ENCODE measurements at regions not wholly inside any gene's neighbourhood (a gene's known extent, or its start where the extent isn't known, plus 50 kb on each side); places are given as distances from the start of the nearest gene placed in this dataset.

DNA sequence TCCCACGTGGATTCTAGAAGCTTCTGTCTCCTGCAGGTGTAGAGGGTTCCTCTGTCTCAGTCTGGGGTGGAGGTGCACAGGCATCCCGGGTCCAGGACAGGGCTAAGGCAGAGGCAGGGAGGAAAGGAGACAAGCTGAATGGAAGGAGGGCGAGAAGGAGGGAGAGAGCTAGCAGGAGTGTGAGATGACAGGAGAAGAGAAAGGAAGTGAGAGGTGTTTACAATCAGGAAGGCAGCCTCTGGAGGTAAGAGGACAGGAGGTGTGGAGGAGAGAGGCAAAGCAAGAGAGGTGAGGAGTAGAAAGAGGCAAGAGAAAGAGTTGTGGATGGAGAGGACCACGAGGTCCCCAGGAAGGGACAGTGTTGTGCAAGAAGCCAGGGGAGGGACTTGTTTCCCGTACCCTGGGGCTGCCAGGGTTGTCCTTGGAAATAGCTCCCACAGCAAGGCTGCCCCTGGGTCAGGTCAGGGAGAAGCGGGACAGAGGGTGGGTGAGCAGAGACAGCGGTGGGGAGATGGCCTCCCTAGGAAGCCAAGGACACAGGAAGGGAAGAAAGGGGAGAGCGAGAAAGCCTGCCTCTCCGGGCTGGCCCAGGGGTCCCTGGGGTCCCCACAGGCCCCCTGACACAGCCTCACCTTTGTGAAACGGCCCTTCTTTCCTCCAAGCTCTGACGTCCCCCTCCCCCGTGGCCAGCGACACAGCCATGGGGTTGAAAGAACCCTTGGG is 136.9 kb downstream of the CYP26B1 start:
- in situ Hi-C loops (cut with HindIII; ENCODE audit: low pct_ligation_motif_present, low pct_unique_long_range_greater_than_20kb, low sequenced_read_pairs) = no loop called here
- no peak for DNase-seq

DNA sequence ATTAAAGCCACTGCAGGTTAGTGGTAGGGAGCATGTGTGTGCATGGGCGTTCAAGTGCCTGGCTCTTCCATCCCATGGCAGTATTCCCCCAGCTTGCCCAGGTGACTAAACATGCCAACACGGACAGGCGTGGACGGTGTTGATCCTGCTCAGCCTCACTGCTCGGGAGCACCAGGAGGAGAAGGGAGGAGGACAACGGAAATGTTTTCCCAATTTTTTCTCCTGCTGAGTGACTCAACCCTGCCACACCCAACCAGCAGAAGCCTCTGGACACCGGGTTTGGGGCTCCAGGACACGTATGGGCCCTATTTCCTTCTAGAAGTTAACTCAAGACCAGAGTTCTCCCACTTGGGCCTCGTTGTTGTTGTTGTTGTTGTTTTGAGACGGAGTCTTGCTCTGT is 139.1 kb downstream of the CYP26B1 start:
- DNase-seq = no peak
- in situ Hi-C loops (cut with HindIII; ENCODE audit: low pct_ligation_motif_present, low pct_unique_long_range_greater_than_20kb, low sequenced_read_pairs) = no loop called here

DNA sequence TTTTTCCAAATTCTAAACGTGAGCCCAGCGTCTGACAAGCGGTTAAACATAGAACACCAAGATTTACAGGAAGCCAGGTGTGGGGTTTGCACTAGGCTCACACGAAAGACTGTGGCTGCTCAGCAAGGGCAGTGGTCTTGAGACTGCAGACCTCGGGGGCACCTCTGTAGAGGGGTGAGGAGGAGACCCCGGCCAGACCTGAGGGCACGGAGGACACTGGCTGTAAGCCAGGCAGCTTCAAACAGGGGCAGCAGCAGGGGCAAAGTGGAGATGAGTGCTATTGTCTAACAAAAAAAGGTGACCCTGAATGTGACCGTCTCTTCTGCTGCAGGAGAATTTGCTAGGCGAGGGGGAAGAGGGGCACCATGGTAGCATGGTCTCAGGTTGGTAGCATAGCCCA is 140.3 kb downstream of the CYP26B1 start:
- no peak for DNase-seq
- in situ Hi-C loops (cut with HindIII; ENCODE audit: low pct_ligation_motif_present, low pct_unique_long_range_greater_than_20kb, low sequenced_read_pairs) = no loop called here

GRCh38 chr2:72006188-72006736 is 141.4 kb downstream of the CYP26B1 start:
- DNase-seq = no peak
- in situ Hi-C loops (cut with HindIII; ENCODE audit: low pct_ligation_motif_present, low pct_unique_long_range_greater_than_20kb, low sequenced_read_pairs) = no loop called here

DNA sequence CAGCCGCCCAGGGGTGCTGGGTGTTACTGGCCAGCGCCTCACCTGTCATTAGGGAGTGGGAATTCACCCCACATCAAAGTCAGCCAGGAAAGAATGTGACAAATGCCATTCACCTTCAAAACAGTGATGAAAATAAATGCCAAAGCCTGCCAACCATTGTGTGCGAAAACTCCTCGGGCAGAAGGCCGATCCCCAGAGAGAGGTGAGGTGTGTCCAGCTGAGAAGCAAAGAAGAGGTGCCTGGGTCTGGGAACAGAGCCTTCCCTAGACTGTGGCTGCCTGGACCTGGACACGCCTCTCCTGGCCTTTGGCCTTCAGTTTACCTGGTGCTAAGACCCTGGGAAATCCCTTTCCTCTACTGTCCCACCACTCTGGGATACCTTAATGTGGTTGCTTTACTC is 142.7 kb downstream of the CYP26B1 start:
- no peak for DNase-seq
- in situ Hi-C loops (cut with HindIII; ENCODE audit: low pct_ligation_motif_present, low pct_unique_long_range_greater_than_20kb, low sequenced_read_pairs) = no loop called here

- in situ Hi-C loops (cut with HindIII; ENCODE audit: low pct_ligation_motif_present, low pct_unique_long_range_greater_than_20kb, low sequenced_read_pairs) = no loop called here
- DNase-seq = no peak
Measured at GRCh38 chr2:72004201-72004915, 143.3 kb downstream of the CYP26B1 start.

DNA sequence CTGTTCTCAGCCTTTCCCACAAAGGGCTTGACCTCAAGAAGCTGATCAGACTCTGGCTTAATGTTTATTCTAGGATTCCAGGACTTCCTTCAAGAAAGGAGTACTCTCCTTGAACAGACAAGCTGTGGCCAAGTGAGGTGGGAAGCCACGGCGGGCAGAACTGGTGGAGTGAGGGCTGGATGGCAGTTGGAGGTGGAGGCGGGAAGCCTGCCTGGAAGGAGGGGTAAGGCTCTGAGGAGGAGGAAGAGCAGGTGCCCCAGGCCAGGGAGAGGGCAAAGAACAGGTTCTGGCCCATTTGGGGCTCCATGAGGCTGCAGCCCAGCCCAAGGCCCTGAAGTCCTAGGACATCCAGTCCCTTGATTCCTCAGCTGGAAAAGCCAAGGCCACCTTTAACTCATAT is 143.9 kb downstream of the CYP26B1 start:
- in situ Hi-C loops (cut with HindIII; ENCODE audit: low pct_ligation_motif_present, low pct_unique_long_range_greater_than_20kb, low sequenced_read_pairs) = no loop called here
- DNase-seq = no peak

DNA sequence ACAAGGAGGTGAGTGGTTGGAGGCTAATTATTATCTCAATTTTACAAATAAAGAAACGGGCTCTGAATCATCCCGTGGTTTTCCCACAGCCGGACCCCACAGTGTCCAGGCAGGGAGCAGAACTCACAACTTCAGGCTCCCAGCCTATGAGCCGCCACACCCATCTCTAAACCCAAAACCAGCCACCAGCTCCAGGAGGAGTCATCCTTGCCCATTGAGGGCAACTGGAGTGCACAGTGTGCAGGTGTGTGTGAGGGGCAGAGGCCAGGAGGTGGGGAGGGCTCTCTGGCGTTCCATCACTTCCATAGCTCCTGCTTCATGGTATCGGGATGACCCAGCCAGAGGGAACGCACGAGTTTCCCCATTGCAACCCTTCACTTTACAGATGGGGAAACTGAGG is 144.5 kb downstream of the CYP26B1 start:
- no peak for DNase-seq
- in situ Hi-C loops (cut with HindIII; ENCODE audit: low pct_ligation_motif_present, low pct_unique_long_range_greater_than_20kb, low sequenced_read_pairs) = no loop called here

DNA sequence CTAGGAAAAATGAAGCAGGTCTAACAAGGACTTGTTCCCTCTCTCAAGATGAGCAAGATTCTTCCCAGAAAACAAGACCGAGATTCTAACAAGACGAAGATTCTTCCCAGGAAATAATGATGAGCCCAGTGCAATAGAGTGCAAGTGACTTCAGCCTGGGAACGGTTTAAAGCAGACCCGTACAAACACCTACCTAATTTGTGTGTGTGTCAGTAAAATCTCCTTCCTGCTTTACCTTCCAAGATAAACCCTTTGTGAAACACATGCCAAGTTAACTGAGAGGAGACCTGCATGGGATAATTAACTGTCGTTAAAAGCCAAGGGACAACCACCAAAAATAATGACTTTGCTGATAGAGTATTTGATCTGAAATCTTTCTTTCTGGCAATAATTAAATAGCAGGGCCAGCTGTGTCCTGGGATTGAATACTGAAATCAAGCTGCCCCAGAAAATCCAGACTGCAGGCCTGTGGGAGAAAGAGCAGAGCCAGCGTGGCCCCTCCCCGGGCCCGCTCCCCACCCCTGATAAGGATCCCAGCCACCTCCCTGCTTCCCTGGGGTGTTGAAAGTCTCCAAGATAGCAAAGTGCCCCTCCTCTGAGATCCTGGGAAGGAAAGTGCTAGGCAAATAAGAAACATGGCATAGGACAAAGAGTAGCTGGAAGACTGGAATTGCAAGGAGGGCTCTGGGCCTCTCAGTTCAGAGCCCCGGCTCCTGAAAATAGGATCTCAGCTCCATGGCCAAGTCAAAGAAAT is 145.5 kb downstream of the CYP26B1 start:
- in situ Hi-C loops (cut with HindIII; ENCODE audit: low pct_ligation_motif_present, low pct_unique_long_range_greater_than_20kb, low sequenced_read_pairs) = no loop called here
- no peak for DNase-seq

- no peak for DNase-seq
- in situ Hi-C loops (cut with HindIII; ENCODE audit: low pct_ligation_motif_present, low pct_unique_long_range_greater_than_20kb, low sequenced_read_pairs) = no loop called here
Measured at GRCh38 chr2:72000110-72000509, 147.6 kb downstream of the CYP26B1 start.

GRCh38 chr2:71999580-71999979 is 148.1 kb downstream of the CYP26B1 start:
- in situ Hi-C loops (cut with HindIII; ENCODE audit: low pct_ligation_motif_present, low pct_unique_long_range_greater_than_20kb, low sequenced_read_pairs) = no loop called here
- DNase-seq = no peak

DNA sequence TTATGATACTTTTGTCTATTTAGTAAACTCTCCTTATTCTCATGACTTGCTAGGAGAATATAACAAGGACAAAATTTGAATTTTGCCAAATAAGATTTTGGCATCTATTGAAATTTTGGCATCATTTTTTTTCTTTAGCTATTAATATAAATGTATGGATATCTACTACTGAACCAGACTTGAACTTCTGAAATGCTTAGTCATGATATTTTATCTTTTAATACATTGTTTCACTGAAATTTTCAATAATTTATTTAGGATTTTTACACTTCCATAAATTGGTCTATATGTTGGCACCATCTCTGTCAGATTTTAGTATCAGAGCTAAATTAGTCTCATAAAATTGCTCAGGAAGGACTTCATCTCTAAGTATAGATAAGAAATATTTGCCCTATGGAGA is 149.8 kb downstream of the CYP26B1 start:
- in situ Hi-C loops (cut with HindIII; ENCODE audit: low pct_ligation_motif_present, low pct_unique_long_range_greater_than_20kb, low sequenced_read_pairs) = no loop called here
- DNase-seq = no peak

GRCh38 chr2:71995067-71995665 is 152.5 kb downstream of the CYP26B1 start:
- in situ Hi-C loops (cut with HindIII; ENCODE audit: low pct_ligation_motif_present, low pct_unique_long_range_greater_than_20kb, low sequenced_read_pairs) = no loop called here
- peak; percentile 60 for DNase-seq

DNA sequence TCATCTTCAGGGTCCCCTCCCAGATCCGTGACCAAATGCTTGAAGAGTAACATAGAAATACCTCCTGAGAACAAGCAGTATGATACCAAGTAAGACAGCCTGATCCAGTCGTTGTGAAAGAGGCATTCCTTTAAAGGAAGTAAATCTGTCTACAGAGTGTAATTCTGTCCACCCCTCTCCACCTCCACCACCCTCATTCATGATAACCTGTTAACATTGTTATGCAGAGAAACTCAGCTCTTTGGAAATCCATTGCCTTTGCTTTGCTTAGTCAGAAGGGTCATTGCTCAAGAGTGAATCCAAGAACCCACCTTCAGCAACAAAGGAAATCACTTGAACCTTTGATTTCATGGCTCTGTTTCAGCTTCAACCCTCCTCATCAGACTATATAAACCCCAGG is 155.6 kb downstream of the CYP26B1 start:
- in situ Hi-C loops (cut with HindIII; ENCODE audit: low pct_ligation_motif_present, low pct_unique_long_range_greater_than_20kb, low sequenced_read_pairs) = no loop called here
- no peak for DNase-seq

- DNase-seq = no peak
- in situ Hi-C loops (cut with HindIII; ENCODE audit: low pct_ligation_motif_present, low pct_unique_long_range_greater_than_20kb, low sequenced_read_pairs) = no loop called here
Measured at GRCh38 chr2:71991397-71991796, 156.3 kb downstream of the CYP26B1 start.

- in situ Hi-C loops (cut with HindIII; ENCODE audit: low pct_ligation_motif_present, low pct_unique_long_range_greater_than_20kb, low sequenced_read_pairs) = no loop called here
Measured at GRCh38 chr2:71990826-71991225, 156.8 kb downstream of the CYP26B1 start.

DNA sequence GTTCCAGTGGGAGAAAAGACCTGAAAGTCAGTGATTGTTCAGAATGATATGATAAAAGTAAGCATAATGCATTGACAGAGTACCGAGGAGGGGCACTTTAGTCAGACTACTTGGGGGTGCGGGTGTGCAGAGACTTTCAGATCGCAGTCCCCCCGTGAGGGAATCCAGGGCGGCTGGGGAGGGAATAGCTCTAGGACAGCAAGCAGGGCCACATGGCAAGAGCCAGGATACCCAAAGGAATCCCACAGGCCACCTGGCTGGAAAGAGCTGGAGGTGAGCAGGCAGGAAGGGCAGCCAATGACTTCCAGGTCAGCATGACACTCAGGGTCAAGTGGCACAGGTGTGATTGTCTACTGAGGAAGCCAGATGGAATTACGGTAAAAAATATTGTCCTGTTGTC is 157.5 kb downstream of the CYP26B1 start:
- no peak for DNase-seq
- in situ Hi-C loops (cut with HindIII; ENCODE audit: low pct_ligation_motif_present, low pct_unique_long_range_greater_than_20kb, low sequenced_read_pairs) = no loop called here

More at GRCh38 chr2:71990826-71991225, 156.8 kb downstream of the CYP26B1 start:
- no peak for DNase-seq

- DNase-seq = no peak
- in situ Hi-C loops (cut with HindIII; ENCODE audit: low pct_ligation_motif_present, low pct_unique_long_range_greater_than_20kb, low sequenced_read_pairs) = no loop called here
Measured at GRCh38 chr2:71989671-71990070, 158.0 kb downstream of the CYP26B1 start.

DNA sequence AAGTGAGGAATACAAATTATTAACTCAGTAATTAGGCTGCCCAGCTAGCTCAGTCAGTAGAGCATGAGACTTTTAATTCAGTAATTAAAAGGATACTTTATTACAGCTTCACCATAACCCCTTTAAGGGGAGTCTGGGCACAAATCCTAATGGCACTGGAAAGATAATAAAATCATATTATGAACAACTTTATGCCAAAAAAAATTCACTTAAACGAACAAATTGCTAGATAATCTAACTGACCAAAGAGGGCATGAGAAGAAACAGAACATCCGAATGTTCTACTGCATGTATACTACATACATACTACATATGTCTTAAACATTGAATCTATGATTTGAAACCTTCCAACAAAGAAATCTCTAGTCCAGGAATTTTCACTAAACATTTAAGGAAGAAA is 159.5 kb downstream of the CYP26B1 start:
- DNase-seq = no peak
- in situ Hi-C loops (cut with HindIII; ENCODE audit: low pct_ligation_motif_present, low pct_unique_long_range_greater_than_20kb, low sequenced_read_pairs) = no loop called here

All from ACHN (cell line).